Adrenal gland (tissue), 9 donors: ENCODE measurements at regions not wholly inside any gene's neighbourhood (a gene's known extent, or its start where the extent isn't known, plus 50 kb on each side); places are given as distances from the start of the nearest gene placed in this dataset.

Experiments
- DNase-seq, 7 donors: peaks; one replicate each; pipeline ENCODE4 v3.0.0-alpha.2; 2019 to 2020
- H3K27ac ChIP-seq, 5 donors: fragments of 200-600 bp; sonication (generic) in 4 of 5; 1 replicate in 3 of 5; 2 replicates in 2 of 5; pipeline versions ENCODE4 v1.5.1 to v1.8.0; 2016 to 2020; ENCODE audit warnings: mild to moderate bottlenecking in 1 of 5
- H3K27me3 ChIP-seq: fragments of 200-600 bp; 2 replicates; pipeline ENCODE4 v1.8.0; 2021
- H3K36me3 ChIP-seq, 2 donors: fragments of 200-600 bp; replicated peaks in 1 of 2; 1 replicate in 1 of 2; 2 replicates in 1 of 2; pipeline versions ENCODE4 v1.5.1 to v1.8.0; 2018 to 2022
- H3K4me1 ChIP-seq, 2 donors: fragments of 200-600 bp; replicated peaks in 1 of 2; 1 replicate in 1 of 2; 2 replicates in 1 of 2; pipeline versions ENCODE4 v1.5.1 to v1.8.0; 2018 to 2021
- H3K4me3 ChIP-seq, 4 donors: fragments of 200-600 bp; sonication (generic) in 3 of 4; one replicate each; pipeline ENCODE4 v1.5.1; 2016 to 2018
- H3K9me3 ChIP-seq, 3 donors: fragments of 200-600 bp; sonication (generic) in 1 of 3; replicated peaks in 1 of 3; 1 replicate in 2 of 3; 2 replicates in 1 of 3; pipeline versions ENCODE4 v1.5.1 to v1.8.0; 2016 to 2021
- CTCF ChIP-seq, 6 experiments: fragments of 450-650 bp in 4 of 6; fragments of 200-600 bp in 2 of 6; sonication (generic) in 1 of 6; IDR thresholded peaks; 1 replicate in 5 of 6; 2 replicates in 1 of 6; pipeline versions ENCODE4 v1.5.1 to v1.8.0; 2016 to 2021; ENCODE audit warnings: antibody characterized with exemption in 6 of 6, mild to moderate bottlenecking in 2 of 6, moderate library complexity in 1 of 6
- POLR2A ChIP-seq, 2 donors: fragments of 450-650 bp; IDR thresholded peaks; one replicate each; pipeline ENCODE4 v1.6.1; 2017; ENCODE audit warnings: antibody characterized with exemption in 2 of 2, mild to moderate bottlenecking in 2 of 2, moderate library complexity in 1 of 2
- WGBS, 4 donors: extraction: QIAGEN DNeasy Blood & Tissue Kit in 2 of 4; methylation state at CpG; one replicate each; pipeline versions ENCODE4 v1.1.5 to v1.1.7; 2013 to 2017; 5-methylcytosine and 5-hydroxymethylcytosine counted together
- intact Hi-C, 2 donors: fragments of 100-400 bp; cut with DNase I; formaldehyde crosslinking; loops; one replicate each; pipeline versions ENCODE4 v1.14.1 to v1.15.0; 2022 to 2023
- donor health status: healthy with polysubstance abuse.
- donor health status: Bipolar disorder and iron deficiency.
- donor health status: DM: yes; HTN: yes; CAD: no.
- donor health status: DM: no; HTN: no; CAD: no.
- donor health status: DM: no; HTN: no; CAD: no.

- TF ChIP-seq CTCF (IDR thresholded peaks at IDR 0.05) (no peak), POLR2A (IDR thresholded peaks at IDR 0.05) (no peak)
- H3K4me3 ChIP-seq = no peak overlapping the region
- intact Hi-C loops = no loop called here
- DNase-seq = no peak
- no peaks in the 10 kb centered on the region for H3K9me3 ChIP-seq
- no peak overlapping the region for H3K27ac ChIP-seq
- no peaks in the 10 kb centered on the region for H3K36me3 ChIP-seq
- no peaks in the 10 kb centered on the region for H3K27me3 ChIP-seq
- no peaks in the 10 kb centered on the region for H3K4me1 ChIP-seq
- WGBS, 4 donors = 47 to 68% (median 59%) methylated on average over 1 of the region's 1 CpG
Measured at GRCh38 chr3:144102421-144102820, 130.8 kb downstream of the DIPK2A start.

DNA sequence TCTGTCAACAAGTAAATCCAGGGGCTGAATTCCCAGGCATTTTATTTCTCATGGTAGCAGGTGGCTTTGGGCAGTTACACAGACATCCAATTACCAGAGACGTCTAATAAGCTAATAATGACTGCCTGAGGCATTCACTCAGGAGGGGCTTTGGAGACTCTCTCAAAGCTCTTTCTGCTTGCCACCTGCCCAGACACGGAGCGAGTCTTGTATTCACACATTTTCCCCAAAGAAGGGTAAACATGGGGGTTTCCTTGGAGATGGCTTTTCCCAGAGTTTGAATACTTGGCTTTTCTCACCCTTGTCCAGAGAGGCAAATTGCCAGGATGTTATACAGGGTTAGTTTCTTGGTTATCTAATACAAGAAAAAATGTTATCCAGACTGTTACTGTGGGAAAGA is 132.6 kb downstream of the DIPK2A start:
- Histone ChIP-seq H3K36me3 (no peaks in the 10 kb centered on the region), H3K27ac (no peak overlapping the region), H3K4me1 (no peaks in the 10 kb centered on the region), H3K27me3 (no peaks in the 10 kb centered on the region), H3K4me3 (no peak overlapping the region), H3K9me3 (no peaks in the 10 kb centered on the region)
- WGBS, 4 donors = 57 to 68% (median 62%) methylated on average over 3 of the region's 3 CpGs
- no peak for TF ChIP-seq CTCF (IDR thresholded peaks at IDR 0.05)
- no peak for TF ChIP-seq POLR2A (IDR thresholded peaks at IDR 0.05)
- no peak for DNase-seq
- intact Hi-C loops = no loop called here

GRCh38 chr3:144104679-144105078 is 133.1 kb downstream of the DIPK2A start:
- TF ChIP-seq CTCF (IDR thresholded peaks at IDR 0.05) (no peak), POLR2A (IDR thresholded peaks at IDR 0.05) (no peak)
- Histone ChIP-seq H3K4me3 (no peak overlapping the region), H3K27ac (no peak overlapping the region), H3K4me1 (no peaks in the 10 kb centered on the region), H3K36me3 (no peaks in the 10 kb centered on the region), H3K9me3 (no peaks in the 10 kb centered on the region), H3K27me3 (no peaks in the 10 kb centered on the region)
- intact Hi-C loops = no loop called here
- WGBS, 4 donors = 88 to 92% (median 90%) methylated on average over 1 of the region's 1 CpG
- no peak for DNase-seq

DNA sequence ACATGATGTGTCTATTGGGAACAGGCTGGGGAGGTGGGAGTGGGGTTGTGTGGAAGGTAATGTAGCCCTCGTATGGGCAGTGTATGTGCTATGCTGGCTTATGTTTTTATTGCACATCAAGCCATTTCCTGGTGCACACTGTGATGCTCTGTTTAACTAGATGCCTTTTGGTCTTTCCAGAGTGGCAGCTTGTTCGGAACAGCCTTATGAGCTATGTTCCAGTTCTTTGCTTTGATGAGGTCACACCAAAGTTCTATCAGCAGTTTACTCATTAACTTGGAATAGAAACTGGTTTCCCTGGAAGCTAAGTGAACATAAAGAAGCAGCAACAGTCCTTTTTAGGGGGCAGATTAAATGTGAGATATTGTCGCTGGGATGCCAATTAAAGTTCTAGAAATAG is 133.9 kb downstream of the DIPK2A start:
- H3K9me3 ChIP-seq = no peaks in the 10 kb centered on the region
- intact Hi-C loops = no loop called here
- H3K27ac ChIP-seq = no peak overlapping the region
- H3K36me3 ChIP-seq = no peaks in the 10 kb centered on the region
- DNase-seq = no peak
- no peaks in the 10 kb centered on the region for H3K4me1 ChIP-seq
- WGBS, 4 donors = 75 to 95% (median 93%) methylated on average over 3 of the region's 3 CpGs
- no peak overlapping the region for H3K4me3 ChIP-seq
- TF ChIP-seq CTCF (IDR thresholded peaks at IDR 0.05) (no peak), POLR2A (IDR thresholded peaks at IDR 0.05) (no peak)
- no peaks in the 10 kb centered on the region for H3K27me3 ChIP-seq
